Right ventricle myocardium inferior (tissue), 1 donor: ENCODE measurements at regions not wholly inside any gene's neighbourhood (a gene's known extent, or its start where the extent isn't known, plus 50 kb on each side); places are given as distances from the start of the nearest gene placed in this dataset.

ENCODE experiments used
- ATAC-seq: fragments of 200-7000 bp; cut with Tn5 transposase; one replicate; pipeline ENCODE4 v1.9.1; 2020; ENCODE audit warnings: mild to moderate bottlenecking, moderate library complexity
- DNase-seq: peaks from one replicate; pipeline ENCODE4 v3.0.0; 2021; ENCODE audit errors: missing footprints
- intact Hi-C: fragments of 100-400 bp; cut with DNase I; formaldehyde crosslinking; loops from one replicate; pipeline ENCODE4 v1.11.0; 2022
- donor health status: DM: no; HTN: yes; CAD: no; lungs with severe emphysema.

- ATAC-seq (no peak), DNase-seq (no peak)
- intact Hi-C loops = no loop called here
Measured at GRCh38 chr1:59005491-59006288, 221.8 kb upstream of the JUN start.

DNA sequence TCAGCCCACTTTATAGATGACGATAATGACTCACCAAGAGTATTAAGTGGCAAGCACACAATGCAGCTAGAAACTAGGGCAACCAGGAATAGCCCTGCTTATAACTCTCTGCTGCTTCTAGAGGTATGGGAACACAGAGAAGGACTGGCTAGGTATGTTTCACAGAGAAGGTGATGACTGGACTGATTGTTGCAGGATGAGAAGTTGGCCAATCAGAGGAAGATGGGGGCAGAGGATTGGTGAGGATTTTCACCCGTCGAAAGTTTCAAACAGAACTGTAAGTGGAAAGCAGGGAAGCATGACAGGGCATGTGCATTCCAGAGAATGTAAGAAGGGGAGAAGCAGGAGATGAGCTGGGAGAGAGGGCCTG, 222.4 kb upstream of the JUN start:
- ATAC-seq (no peak), DNase-seq (no peak)
- intact Hi-C loops = no loop called here

DNA sequence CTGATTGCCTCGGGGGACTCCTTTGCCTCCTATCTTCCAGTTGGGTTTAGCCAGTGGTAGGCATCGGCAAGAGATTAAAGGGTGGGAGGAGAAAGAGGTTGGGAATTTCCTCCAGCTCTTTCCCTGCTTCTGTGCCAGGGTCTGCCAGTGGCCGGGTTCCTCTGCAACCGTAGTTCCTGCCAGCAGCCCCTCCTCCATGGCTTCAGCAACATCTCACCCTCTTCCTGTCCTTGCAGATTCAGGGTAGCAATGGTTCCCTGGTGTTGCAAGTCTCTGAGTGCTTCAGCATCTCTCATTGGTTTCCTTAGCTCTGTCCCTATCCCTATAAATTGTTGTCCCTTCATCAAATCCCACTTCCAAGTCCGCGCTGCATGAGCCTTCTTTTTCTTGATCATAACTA, 223.1 kb upstream of the JUN start:
- intact Hi-C loops = no loop called here
- DNase-seq (no peak), ATAC-seq (no peak)

DNA sequence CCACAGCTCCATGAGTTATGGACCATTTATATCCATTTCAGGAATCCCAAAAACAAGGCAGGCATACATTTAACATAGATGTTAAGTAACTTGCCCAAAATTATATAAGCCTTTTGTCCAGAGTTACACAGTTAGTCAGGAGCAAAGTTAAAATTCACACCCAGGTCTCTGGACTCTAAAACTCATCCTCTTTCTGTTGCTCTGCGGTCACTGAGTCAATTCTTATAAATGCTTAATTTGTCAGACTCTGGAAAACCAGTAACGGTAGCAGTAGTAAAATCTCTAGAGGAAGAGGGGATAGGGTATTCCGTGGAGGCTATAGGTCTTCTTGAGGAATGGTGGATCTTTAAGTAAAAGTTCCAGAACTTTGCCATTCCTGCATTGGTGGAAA, 223.6 kb upstream of the JUN start:
- intact Hi-C loops = no loop called here
- ATAC-seq (no peak), DNase-seq (no peak)

- no peak for ATAC-seq
- DNase-seq = no peak
- intact Hi-C loops = no loop called here
Measured at GRCh38 chr1:59007820-59008598, 224.2 kb upstream of the JUN start.

GRCh38 chr1:59008599-59009347, 224.9 kb upstream of the JUN start:
- ATAC-seq = no peak
- no peak for DNase-seq
- intact Hi-C loops = no loop called here

GRCh38 chr1:59011663-59012062, 227.8 kb upstream of the JUN start:
- intact Hi-C loops = no loop called here
- DNase-seq (no peak), ATAC-seq (no peak)

GRCh38 chr1:59012378-59012777, 228.5 kb upstream of the JUN start:
- intact Hi-C loops = no loop called here
- no peak for ATAC-seq
- no peak for DNase-seq

- intact Hi-C loops = no loop called here
- ATAC-seq = peak; percentile 72
- no peak for DNase-seq
Measured at GRCh38 chr1:59013276-59013927, 229.6 kb upstream of the JUN start.

- intact Hi-C loops = no loop called here
- peak; percentile 14 for ATAC-seq
Measured at GRCh38 chr1:59013928-59014279, 230.1 kb upstream of the JUN start.

GRCh38 chr1:59014827-59015226, 231.0 kb upstream of the JUN start:
- intact Hi-C loops = loop anchor here (5.0 kb wide), 1 partner anchor 43 kb away; no protein-coding TSS in a partner anchor
- no peak for DNase-seq
- no peak for ATAC-seq

More at GRCh38 chr1:59013928-59014279, 230.1 kb upstream of the JUN start:
- DNase-seq = no peak

GRCh38 chr1:59015708-59016107, 231.9 kb upstream of the JUN start:
- no peak for ATAC-seq
- intact Hi-C loops = loop anchor here (5.0 kb wide), 1 partner anchor 43 kb away; no protein-coding TSS in a partner anchor
- DNase-seq = no peak

DNA sequence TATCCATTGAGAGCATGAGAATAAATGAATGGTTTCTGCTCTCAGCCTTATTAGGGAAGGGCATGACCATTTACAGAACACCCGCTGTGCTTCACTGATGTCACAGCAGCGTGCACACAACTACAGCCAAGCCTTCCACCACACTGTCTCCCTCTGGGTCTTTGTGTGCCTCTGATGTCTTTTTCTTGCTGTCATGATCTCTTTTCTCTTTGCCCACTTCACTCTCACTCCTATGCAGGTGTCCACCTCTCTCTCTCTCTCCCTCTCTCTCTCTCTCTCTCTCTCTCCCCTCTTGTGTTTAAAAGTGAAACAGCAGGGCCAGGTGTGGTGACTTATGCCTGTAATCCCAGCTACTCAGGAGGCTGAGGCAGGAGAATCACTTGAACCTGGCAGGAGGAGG, 232.5 kb upstream of the JUN start:
- intact Hi-C loops = loop anchor here (5.0 kb wide), 1 partner anchor 44 kb away; no protein-coding TSS in a partner anchor
- DNase-seq (no peak), ATAC-seq (no peak)

DNA sequence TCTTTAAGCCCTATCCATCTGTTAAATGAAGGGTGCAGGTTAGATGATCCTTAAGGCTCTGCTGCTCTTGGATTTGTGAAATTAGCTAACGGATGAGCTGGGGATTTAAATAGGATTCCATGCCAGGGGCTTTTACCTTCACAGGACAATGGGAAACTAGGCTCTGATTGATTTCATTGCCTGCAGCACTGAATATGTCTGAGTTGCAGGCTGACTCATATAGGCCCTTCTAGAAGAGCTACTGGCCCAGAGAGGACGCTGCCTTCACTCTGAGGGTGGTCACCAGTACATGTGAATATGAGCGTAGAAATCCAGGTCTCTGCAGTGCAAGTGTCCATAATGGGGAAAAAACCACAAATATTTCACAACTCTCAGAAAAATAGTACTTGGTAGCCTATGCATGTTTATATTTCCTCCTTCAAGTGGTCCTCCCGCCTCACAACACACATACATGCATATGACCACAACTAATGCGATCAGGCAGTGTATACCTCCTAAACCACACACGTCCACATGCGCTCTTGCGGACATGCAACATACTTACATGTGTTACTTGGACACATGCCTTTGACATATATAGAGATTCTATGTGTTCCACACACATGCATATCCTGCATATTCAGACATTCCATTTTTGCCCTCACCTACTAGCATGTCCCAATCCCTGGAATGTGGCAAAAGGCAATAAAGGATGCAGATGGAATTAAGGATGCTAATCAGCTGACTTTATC, 233.8 kb upstream of the JUN start:
- DNase-seq = no peak
- no peak for ATAC-seq
- intact Hi-C loops = loop anchor here (5.0 kb wide), 1 partner anchor 45 kb away; no protein-coding TSS in a partner anchor

GRCh38 chr1:59018446-59018845, 234.6 kb upstream of the JUN start:
- intact Hi-C loops = loop anchor here (5.0 kb wide), 1 partner anchor 46 kb away; no protein-coding TSS in a partner anchor
- DNase-seq (no peak), ATAC-seq (peak; percentile 1)

DNA sequence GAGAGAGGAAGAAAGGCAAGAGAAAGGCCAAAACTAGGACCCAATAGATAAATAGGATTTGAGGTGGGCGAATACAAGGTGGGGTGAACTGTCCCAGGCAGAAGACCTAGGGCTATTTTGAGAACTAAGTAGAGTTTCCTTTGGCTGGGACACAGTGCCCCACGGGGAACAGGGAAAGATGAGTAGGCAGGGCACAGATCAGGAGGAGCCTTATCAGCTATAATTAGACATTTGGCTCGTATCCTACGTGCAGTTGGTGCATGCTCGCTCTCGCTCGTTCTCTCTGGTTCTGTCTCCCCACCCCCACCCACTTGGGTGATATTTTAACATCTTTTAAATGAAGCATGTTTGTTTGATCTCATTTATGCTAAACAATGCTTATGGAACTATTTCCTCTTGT, 235.0 kb upstream of the JUN start:
- ATAC-seq = peak; percentile 85
- intact Hi-C loops = loop anchor here (1.0 to 5.0 kb wide), 2 partner anchors 24 to 47 kb away; no protein-coding TSS in a partner anchor
- DNase-seq = no peak

DNA sequence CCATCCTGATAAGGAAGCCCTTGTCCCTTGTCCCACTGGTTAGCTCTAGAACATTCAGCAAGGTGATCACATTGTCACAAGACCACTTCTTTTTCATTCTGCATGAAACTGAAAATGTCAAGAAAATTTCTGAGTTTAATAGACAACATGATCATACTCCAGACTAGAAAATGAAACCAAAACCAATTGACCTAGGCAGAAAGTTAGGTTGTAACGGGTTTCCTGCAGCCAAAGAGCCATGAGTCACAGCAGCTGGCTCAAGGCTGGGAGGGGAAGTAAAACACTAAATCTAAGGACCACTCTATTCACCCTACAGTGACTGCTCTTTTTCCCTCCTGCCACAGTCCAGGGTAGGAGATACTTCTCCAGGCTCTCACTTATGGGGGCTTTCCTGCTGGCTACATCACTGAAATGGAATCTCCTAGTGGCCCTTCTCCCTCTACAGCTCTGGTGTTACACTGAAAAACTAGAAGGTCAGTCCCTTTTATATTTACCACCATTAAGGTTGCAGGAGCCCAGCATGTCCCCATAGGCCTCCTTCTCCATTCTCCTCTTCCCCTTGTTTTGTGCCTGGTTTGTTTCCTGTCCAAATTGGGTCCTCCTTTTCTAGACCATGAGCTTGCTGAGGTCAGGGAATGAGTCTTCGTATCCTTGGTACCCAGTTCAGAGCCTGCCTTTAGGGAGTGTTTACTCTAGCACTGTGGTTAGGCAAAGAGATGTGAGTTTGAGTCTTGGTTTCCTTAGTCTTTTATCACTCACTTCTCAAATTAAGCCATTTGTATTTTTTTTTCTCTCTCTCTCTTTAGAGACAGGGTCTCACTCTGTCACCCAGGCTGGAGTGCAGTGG, 236.5 kb upstream of the JUN start:
- DNase-seq = no peak
- ATAC-seq = peak; percentile 62
- intact Hi-C loops = loop anchor here (5.0 kb wide), 1 partner anchor 37 kb away; no protein-coding TSS in a partner anchor
